Activated T-helper 2 cell treated with anti-CD3 and anti-CD28 coated beads, Interferon-gamma antibody, Interleukin-2, Interleukin-4, amounts not matched to agents 10 μg/mL and 5 μg/mL and 100 μg/mL, durations not matched to agents 14 hours and 24 hours and 36 hours (primary cell): ENCODE measurements at regions not wholly inside any gene's neighbourhood (a gene's known extent, or its start where the extent isn't known, plus 50 kb on each side); places are given as distances from the start of the nearest gene placed in this dataset.

Source experiments
- DNase-seq: peaks from one replicate; pipeline ENCODE4 v3.0.0; 2021; ENCODE audit warnings: low spot score
- H3K27ac Mint-ChIP-seq: one replicate; pipeline ENCODE4 v1.8.0; 2021; ENCODE audit warnings: mixed read lengths
- H3K27me3 Mint-ChIP-seq: one replicate; pipeline ENCODE4 v1.8.0; 2021; ENCODE audit warnings: low read depth, mixed read lengths
- H3K36me3 Mint-ChIP-seq: one replicate; pipeline ENCODE4 v1.8.0; 2021; ENCODE audit warnings: low read depth, mixed read lengths
- H3K4me1 Mint-ChIP-seq: one replicate; pipeline ENCODE4 v1.8.0; 2021; ENCODE audit warnings: low read depth, mixed read lengths
- H3K4me3 Mint-ChIP-seq: one replicate; pipeline ENCODE4 v1.8.0; 2021; ENCODE audit warnings: low read depth, mild to moderate bottlenecking, moderate library complexity, mixed read lengths
- H3K9me3 Mint-ChIP-seq: one replicate; pipeline ENCODE4 v1.8.0; 2021; ENCODE audit warnings: mixed read lengths
- intact Hi-C: fragments of 100-400 bp; cut with micrococcal nuclease; formaldehyde crosslinking; loops from one replicate; pipeline ENCODE4 v1.15.1; 2023

- Mint-ChIP-seq H3K4me1 (peaks cover 70% of the 10 kb centered on the region), H3K9me3 (peaks cover 24% of the 10 kb centered on the region), H3K27ac (no peak overlapping the region), H3K4me3 (no peak overlapping the region), H3K36me3 (peaks cover 24% of the 10 kb centered on the region), H3K27me3 (no peaks in the 10 kb centered on the region)
- DNase-seq, result no peak
- intact Hi-C loops, result loop anchor here (5.0 to 10.0 kb wide), 5 partner anchors 201 to 1384 kb away; no protein-coding TSS in a partner anchor
Observed at GRCh38 chr3:187920913-187921312, 175.6 kb upstream of the BCL6 start.

GRCh38 chr3:187921391-187922074, 176.3 kb upstream of the BCL6 start:
- H3K27ac Mint-ChIP-seq, result no peak overlapping the region

DNA sequence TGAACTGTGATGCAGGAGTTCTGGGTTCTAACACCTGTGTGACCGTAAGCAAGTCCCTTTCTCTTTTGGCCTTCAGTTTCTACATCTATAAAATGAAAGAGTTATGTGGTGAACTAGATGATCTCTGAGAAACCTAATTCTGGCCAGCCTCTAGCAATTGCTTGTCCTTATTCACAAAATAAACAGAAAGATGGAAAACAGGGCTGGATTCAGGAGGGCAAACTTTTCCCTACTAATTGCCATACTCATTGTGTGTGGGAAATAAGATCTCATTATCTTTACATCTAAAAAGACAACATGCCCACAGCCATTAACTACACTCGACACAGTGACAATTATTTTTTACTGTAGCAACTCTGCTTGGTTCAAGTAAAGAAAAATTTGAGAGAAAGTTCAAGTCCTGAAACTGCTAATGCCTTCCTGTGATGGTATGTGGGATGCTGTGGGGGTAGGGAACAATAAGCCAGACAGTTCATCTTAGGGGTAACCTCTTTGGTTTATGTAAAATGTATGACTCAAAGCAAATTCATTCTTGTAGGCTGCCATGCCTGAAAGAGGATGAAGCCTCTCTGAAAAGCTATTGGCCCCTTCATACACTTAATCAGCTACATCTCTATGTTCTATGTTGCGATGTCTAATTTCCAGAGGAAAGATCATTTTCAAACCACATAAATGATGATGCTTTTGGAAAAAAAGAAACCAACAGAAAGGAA, 177.6 kb upstream of the BCL6 start:
- H3K4me3 Mint-ChIP-seq, result no peak overlapping the region
- H3K36me3 Mint-ChIP-seq, result peaks cover 24% of the 10 kb centered on the region
- peaks cover 72% of the 10 kb centered on the region for H3K4me1 Mint-ChIP-seq
- peaks cover 24% of the 10 kb centered on the region for H3K9me3 Mint-ChIP-seq
- peak overlapping the region; percentile 17 for H3K27ac Mint-ChIP-seq
- no peaks in the 10 kb centered on the region for H3K27me3 Mint-ChIP-seq
- intact Hi-C loops, result loop anchor here (1.0 to 10.0 kb wide), 19 partner anchors 52 to 1382 kb away; partner anchors contain the start of gene LPP
- DNase-seq, result no peak

More at GRCh38 chr3:187921391-187922074, 176.3 kb upstream of the BCL6 start:
- DNase-seq, result no peak
- H3K27me3 Mint-ChIP-seq, result no peaks in the 10 kb centered on the region
- intact Hi-C loops, result loop anchor here (2.0 to 10.0 kb wide), 6 partner anchors 201 to 1383 kb away; partner anchors contain the start of gene LPP
- peaks cover 24% of the 10 kb centered on the region for H3K36me3 Mint-ChIP-seq
- peaks cover 74% of the 10 kb centered on the region for H3K4me1 Mint-ChIP-seq
- H3K9me3 Mint-ChIP-seq, result peaks cover 24% of the 10 kb centered on the region
- H3K4me3 Mint-ChIP-seq, result no peak overlapping the region

- Mint-ChIP-seq H3K27me3 (no peaks in the 10 kb centered on the region), H3K4me1 (peaks cover 68% of the 10 kb centered on the region), H3K4me3 (no peak overlapping the region), H3K36me3 (peaks cover 24% of the 10 kb centered on the region), H3K27ac (no peak overlapping the region), H3K9me3 (peaks cover 24% of the 10 kb centered on the region)
- intact Hi-C loops, result loop anchor here (5.0 to 10.0 kb wide), 5 partner anchors 198 to 1380 kb away; no protein-coding TSS in a partner anchor
- no peak for DNase-seq
Observed at GRCh38 chr3:187924651-187925050, 179.4 kb upstream of the BCL6 start.

- H3K36me3 Mint-ChIP-seq, result peaks cover 24% of the 10 kb centered on the region
- H3K9me3 Mint-ChIP-seq, result peaks cover 24% of the 10 kb centered on the region
- DNase-seq, result no peak
- H3K4me1 Mint-ChIP-seq, result peaks cover 66% of the 10 kb centered on the region
- H3K27ac Mint-ChIP-seq, result no peak overlapping the region
- H3K4me3 Mint-ChIP-seq, result no peak overlapping the region
- H3K27me3 Mint-ChIP-seq, result no peaks in the 10 kb centered on the region
- intact Hi-C loops, result loop anchor here (10.0 kb wide), 2 partner anchors 1029 to 1379 kb away; no protein-coding TSS in a partner anchor
Observed at GRCh38 chr3:187925326-187925725, 180.1 kb upstream of the BCL6 start.

DNA sequence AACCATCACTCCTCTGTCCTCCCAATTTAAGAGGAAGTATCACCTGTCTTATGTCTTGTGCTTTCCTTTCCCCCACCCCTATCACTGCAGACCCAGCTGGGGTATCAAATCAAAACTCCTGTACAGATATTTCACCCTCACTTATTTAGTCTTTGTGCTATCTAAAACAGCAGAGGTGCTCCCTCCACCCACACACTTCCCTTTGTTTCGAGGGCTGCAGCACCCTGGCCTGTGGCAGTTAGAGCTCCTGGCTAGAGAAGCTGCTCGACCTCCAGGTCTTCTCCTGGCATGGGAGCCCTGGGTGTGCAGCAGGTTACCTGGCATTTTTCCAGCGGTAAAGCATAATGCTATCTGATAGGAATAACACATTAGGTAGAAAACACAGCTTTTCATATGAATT, 181.4 kb upstream of the BCL6 start:
- peaks cover 24% of the 10 kb centered on the region for H3K9me3 Mint-ChIP-seq
- intact Hi-C loops, result loop anchor here (10.0 kb wide), 2 partner anchors 1028 to 1378 kb away; no protein-coding TSS in a partner anchor
- DNase-seq, result no peak
- peaks cover under 1% of the 10 kb centered on the region for H3K27me3 Mint-ChIP-seq
- H3K4me3 Mint-ChIP-seq, result no peak overlapping the region
- peaks cover 62% of the 10 kb centered on the region for H3K4me1 Mint-ChIP-seq
- peaks cover 20% of the 10 kb centered on the region for H3K36me3 Mint-ChIP-seq
- H3K27ac Mint-ChIP-seq, result peak overlapping the region; percentile 20

GRCh38 chr3:187927565-187927964, 182.3 kb upstream of the BCL6 start:
- H3K4me3 Mint-ChIP-seq, result no peak overlapping the region
- H3K36me3 Mint-ChIP-seq, result peaks cover 20% of the 10 kb centered on the region
- peaks cover 59% of the 10 kb centered on the region for H3K4me1 Mint-ChIP-seq
- peaks cover 2% of the 10 kb centered on the region for H3K27me3 Mint-ChIP-seq
- no peak overlapping the region for H3K27ac Mint-ChIP-seq
- intact Hi-C loops, result loop anchor here (10.0 kb wide), 2 partner anchors 1027 to 1377 kb away; no protein-coding TSS in a partner anchor
- DNase-seq, result no peak
- H3K9me3 Mint-ChIP-seq, result peaks cover 24% of the 10 kb centered on the region

DNA sequence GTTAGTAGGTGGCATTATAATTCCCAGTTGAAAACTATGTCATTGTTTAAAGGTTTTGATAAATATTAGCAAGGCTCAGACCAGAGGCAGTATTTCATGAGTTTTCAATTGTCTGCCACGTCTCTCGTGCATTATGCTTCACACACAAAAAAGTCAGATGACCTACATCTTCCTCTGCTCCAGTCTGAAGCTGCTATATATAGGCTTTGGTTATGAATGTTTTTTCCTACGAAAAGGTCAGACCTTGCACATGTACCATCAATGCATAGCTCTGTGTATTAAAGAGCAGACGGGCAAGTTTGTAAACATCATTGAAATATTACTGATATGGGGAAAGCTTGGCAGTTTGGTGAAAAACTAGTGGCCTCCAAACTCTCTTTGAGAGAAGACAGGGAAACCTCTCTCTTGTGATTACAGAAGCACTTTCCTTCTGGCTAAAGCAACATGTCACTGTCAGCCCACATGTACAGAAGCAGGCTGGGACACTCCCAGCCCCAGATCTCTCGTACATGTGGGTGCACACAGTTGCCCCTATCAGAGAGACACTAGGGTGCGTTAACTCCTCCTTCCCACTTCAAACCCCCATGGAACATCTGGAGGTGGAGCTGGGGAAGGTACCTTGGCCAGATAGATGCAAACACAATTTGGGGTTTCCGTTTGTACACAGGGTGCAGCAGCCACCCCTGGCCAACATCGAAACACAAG, 184.0 kb upstream of the BCL6 start:
- Mint-ChIP-seq H3K4me3 (no peak overlapping the region), H3K27ac (peak overlapping the region; percentile 85), H3K9me3 (peaks cover 13% of the 10 kb centered on the region), H3K36me3 (peaks cover 12% of the 10 kb centered on the region), H3K4me1 (peaks cover 49% of the 10 kb centered on the region), H3K27me3 (peaks cover 6% of the 10 kb centered on the region)
- no peak for DNase-seq
- intact Hi-C loops, result loop anchor here (10.0 kb wide), 2 partner anchors 1026 to 1376 kb away; no protein-coding TSS in a partner anchor

- peak overlapping the region; percentile 29 for H3K27ac Mint-ChIP-seq
- peaks cover 6% of the 10 kb centered on the region for H3K9me3 Mint-ChIP-seq
- H3K36me3 Mint-ChIP-seq, result peaks cover 7% of the 10 kb centered on the region
- no peak overlapping the region for H3K4me3 Mint-ChIP-seq
- peaks cover 6% of the 10 kb centered on the region for H3K27me3 Mint-ChIP-seq
- intact Hi-C loops, result no loop called here
- peaks cover 48% of the 10 kb centered on the region for H3K4me1 Mint-ChIP-seq
- no peak for DNase-seq
Observed at GRCh38 chr3:187930021-187930420, 184.8 kb upstream of the BCL6 start.

GRCh38 chr3:187931101-187931500, 185.8 kb upstream of the BCL6 start:
- Mint-ChIP-seq H3K9me3 (no peaks in the 10 kb centered on the region), H3K4me3 (no peak overlapping the region), H3K27me3 (peaks cover 6% of the 10 kb centered on the region), H3K4me1 (peaks cover 52% of the 10 kb centered on the region), H3K27ac (no peak overlapping the region), H3K36me3 (no peaks in the 10 kb centered on the region)
- intact Hi-C loops, result no loop called here
- DNase-seq, result no peak

DNA sequence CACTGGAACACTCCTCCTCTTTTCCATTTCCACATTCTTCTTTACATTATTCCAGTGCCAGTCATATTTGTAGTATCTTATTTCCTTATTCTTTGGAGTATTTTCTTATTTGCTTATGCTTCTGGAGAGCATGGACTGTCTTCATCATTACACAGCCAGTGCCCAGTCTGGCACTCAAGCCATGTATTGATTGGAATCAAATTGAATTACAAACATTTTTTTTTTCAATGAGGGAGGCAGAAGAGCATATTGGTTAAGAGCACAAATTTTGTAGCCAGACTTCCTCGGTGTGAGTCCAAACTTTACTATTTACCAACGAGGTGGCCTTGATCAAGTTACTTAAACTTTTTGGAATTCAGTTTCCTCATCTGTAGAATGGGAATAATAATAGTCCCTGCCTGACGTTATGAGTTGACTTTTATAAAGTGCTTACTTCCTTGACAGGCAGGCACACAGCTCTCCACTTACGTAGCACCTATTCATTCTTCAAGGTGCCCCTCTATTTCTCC, 186.6 kb upstream of the BCL6 start:
- H3K4me3 Mint-ChIP-seq, result no peak overlapping the region
- H3K9me3 Mint-ChIP-seq, result no peaks in the 10 kb centered on the region
- H3K27ac Mint-ChIP-seq, result no peak overlapping the region
- peaks cover 6% of the 10 kb centered on the region for H3K27me3 Mint-ChIP-seq
- H3K4me1 Mint-ChIP-seq, result peaks cover 51% of the 10 kb centered on the region
- intact Hi-C loops, result no loop called here
- H3K36me3 Mint-ChIP-seq, result no peaks in the 10 kb centered on the region
- no peak for DNase-seq

- intact Hi-C loops, result no loop called here
- Mint-ChIP-seq H3K36me3 (no peaks in the 10 kb centered on the region), H3K27ac (no peak overlapping the region), H3K4me3 (no peak overlapping the region), H3K27me3 (peaks cover 6% of the 10 kb centered on the region), H3K4me1 (peaks cover 49% of the 10 kb centered on the region), H3K9me3 (no peaks in the 10 kb centered on the region)
- DNase-seq, result no peak
Observed at GRCh38 chr3:187932530-187932929, 187.3 kb upstream of the BCL6 start.
